DMS 273 (cell line): ENCODE measurements at regions not wholly inside any gene's neighbourhood (a gene's known extent, or its start where the extent isn't known, plus 50 kb on each side); places are given as distances from the start of the nearest gene placed in this dataset.

ENCODE experiments used
- DNase-seq: peaks from one replicate; lab custom pipeline; 2025; ENCODE audit not compliant: unreplicated experiment; lab: John Stamatoyannopoulos, UW

GRCh38 chr6:67680297-67680932 is 954.7 kb upstream of the ADGRB3 start:
- DNase-seq: no peak

GRCh38 chr6:67679566-67680296 is 955.4 kb upstream of the ADGRB3 start:
- no peak for DNase-seq

DNA sequence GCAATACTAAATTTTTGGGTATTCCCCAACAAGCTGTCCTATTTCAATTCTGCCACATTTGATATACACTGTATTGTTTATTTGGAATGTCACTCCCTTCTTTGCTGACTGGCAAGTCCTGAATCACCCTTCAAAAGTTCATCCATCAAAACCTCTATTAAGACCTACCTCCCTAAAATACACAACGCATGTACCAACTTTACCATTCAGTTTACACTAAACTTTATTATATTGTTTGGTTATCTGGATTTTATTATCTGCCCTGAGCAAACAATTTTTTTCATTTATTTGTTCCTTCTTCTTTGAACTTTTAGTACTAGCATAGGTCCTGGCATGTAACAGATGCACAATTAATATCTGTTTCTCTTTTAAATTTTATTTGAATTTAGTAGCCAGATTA is 958.2 kb upstream of the ADGRB3 start:
- no peak for DNase-seq

DNA sequence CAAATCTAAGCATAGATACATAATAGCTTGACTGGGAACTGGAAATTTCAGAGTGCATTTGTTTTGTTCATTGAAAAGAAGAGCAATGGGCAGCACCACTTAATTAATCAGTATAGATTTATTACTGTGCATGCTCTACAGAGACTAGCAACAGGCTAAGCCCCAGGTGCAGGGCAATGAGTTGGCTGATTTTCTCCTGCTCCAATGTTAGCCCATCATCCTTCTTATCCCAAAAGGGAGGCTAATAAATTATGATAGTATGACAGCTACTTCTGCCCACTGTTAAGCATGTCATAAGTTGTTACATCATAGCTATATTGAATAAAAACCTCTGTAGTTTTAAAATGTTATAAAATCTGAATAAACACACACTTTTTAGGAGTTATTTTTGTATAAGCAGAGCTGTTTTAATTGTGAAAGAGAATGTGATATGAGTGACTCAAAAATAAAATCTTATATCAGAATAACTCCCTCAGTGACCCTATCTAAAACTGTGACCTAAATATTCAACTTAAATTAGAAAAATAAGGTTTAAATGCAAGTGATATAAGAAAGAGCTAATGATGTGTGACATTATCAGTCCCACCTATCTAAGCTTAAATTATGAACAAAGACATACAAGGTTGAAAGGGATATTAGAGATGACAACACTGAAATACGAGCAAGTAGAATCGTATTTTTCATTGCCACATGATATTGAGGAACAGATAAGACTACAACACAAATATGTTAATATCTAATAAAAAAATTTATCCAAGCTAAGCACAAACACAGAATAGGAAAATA is 967.3 kb upstream of the ADGRB3 start:
- DNase-seq: no peak

GRCh38 chr6:67666177-67666964 is 968.7 kb upstream of the ADGRB3 start:
- no peak for DNase-seq

- DNase-seq: no peak
These were observed 970.1 kb upstream of the ADGRB3 start for GRCh38 chr6:67664942-67665341.

- DNase-seq: no peak
These were observed 971.8 kb upstream of the ADGRB3 start for GRCh38 chr6:67663105-67663895.

DNA sequence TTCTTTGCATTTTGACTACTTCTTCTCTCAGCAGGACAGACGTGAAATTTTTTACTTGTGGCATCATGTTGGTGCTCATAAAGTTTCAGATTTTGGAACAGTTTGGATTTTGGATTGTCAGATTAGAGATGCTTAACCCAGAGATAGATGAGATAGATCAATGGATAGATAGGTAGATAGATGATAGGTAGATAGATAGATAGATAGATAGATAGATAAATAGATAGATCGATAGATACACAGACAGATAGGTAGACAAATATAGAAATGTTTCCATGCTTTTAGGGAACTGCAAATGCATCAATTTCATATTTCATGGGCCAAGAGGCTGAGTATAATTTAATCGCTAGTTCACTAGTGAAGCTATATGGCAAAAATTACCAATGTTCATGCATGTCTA is 981.5 kb upstream of the ADGRB3 start:
- no peak for DNase-seq

DNA sequence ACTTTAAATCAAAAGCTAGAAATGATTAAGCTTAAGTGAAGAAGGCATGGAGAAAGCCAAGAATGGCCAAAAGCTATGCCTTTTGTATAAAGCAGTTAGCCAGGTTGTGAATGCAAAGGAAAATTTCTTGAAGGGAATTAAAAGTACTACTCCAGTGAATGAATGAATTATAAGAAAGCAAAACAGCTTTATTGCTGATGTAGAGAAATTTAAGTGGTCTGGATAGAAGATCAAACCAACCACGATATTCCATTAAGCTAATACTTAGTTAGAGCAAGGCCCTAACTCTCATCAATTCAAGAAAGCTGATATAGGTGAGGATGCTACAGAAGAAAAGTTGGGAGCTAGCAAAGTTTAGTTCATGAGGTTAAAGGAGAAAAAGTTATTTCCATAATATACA is 988.5 kb upstream of the ADGRB3 start:
- DNase-seq: no peak

DNA sequence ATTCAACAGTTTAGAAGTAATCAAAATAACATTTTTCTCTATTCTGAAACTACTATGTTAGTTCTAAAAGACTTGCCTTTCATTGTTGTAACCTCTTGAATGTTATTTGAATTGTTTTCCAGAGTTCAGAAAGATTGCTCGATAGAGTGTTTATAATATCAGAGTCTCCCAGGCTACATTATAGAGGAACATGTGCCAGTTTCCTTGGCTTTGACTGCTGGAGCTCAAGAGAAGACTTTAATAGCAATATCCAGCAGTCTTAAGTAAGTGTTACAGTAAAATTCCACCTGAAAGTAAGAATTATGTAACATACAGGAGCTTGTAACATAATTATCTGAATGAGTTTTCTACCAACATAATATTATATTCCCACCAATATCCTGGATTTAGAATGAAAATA is 991.8 kb upstream of the ADGRB3 start:
- DNase-seq: no peak

GRCh38 chr6:67642582-67642981 is 992.5 kb upstream of the ADGRB3 start:
- no peak for DNase-seq

- no peak for DNase-seq
These were observed 994.6 kb upstream of the ADGRB3 start for GRCh38 chr6:67640484-67640883.

- DNase-seq: no peak
These were observed 995.9 kb upstream of the ADGRB3 start for GRCh38 chr6:67639161-67639560.

DNA sequence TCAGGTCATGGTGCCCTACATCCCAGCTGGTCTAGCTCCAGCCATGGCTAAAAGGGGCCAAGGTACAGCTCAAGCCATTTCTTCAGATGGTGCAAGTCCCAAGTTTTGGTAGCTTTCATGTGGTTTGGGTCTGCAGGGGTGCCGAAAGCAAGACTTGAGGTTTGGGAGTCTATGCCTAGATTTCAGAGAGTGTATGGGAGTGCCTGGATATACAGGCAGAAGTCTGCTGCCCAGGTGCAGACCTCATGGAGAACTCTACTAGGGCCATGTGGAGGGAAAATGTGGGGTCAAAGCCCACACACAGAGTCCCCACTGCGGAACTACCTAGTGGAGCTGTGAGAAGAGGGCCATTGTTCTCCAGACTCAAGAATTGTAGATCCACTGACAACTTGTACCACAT is 1000.9 kb upstream of the ADGRB3 start:
- no peak for DNase-seq

DNA sequence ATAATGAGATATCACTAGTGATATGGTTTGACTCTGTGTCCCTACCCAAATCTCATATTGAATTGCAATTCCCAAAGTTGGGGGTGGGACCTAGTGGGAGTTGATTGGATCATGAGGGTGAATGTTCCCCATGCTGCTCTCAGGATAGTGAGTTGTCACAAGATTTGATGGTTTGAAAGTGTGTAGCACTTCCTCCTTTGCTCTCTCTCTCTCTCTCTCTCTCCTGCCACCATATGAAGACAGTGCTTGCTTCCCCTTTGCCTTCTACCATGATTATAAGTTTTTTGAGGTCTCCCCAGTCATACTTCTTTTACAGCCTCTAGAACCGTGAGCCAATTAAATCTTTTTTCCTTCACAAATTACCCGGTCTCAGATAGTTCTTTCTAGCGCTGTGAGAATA is 1002.0 kb upstream of the ADGRB3 start:
- DNase-seq: no peak

DNA sequence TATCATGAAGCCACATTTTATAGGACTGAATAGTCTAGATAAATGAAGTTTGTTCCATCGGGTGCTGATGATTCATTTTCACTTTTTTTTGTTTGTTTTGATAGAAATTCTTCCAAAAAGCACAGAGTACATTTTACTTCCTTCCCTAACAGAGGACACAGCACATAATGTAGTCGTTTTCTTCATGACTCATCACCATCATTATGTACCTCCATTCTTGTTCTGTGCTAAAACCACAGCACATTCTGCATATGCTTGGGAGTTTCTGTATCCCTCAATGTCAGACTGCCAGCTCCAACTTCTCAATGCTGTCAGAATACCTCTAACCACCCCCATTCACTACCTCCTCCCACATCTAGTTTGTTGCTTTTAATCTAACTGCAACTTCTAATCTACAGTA is 1004.9 kb upstream of the ADGRB3 start:
- DNase-seq: no peak

GRCh38 chr6:67629258-67629657 is 1005.8 kb upstream of the ADGRB3 start:
- no peak for DNase-seq

DNA sequence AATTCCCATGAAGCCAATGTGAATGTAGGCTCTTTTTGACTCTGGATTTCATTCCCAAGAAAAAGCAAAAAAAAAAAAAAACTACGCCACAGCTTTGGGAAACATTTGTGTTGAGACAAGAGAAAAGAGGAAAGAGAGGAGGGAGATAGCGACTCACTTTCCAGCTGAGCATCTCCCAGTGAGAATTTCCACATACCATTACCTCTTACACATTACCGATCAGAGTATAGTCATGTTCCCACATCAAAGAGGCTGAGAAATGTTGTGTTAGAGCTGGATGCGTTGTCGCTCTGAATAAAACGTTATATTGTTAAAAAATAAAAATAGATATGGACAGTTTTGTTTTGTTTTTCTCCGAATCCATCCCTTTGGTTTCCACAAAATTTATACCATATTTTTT is 1019.3 kb upstream of the ADGRB3 start:
- DNase-seq: no peak

DNA sequence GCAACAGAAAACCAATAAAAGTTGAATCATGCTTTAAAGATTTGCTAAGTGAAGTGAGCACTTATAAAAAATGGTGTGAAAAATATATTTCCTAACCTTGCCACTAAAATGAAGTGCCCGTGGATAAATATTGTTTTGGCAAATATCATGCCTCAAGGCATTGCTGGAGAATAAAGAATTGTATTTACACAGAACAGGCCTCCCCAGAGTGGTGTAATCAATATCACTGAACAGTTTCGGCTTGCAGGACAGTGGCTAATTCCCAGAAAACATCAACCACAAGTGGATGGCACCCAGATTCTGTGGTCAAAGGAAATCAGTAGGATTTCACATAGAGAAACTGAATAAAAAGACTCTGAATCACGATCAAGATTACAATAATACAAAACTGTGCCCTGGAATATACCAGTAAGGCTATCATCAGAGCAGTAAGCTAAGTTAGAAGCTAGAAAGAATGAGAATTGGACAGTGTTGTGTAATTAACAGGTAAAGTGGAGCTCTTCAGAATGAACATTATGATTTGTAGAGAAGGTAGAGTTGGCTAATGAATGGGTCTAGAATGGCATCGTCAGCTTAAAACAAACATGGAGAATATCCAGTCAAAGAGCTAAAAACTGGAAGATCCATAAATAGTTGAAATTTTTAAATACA is 1026.9 kb upstream of the ADGRB3 start:
- DNase-seq: no peak
